CD14-positive monocyte (primary cell): ENCODE measurements at regions not wholly inside any gene's neighbourhood (a gene's known extent, or its start where the extent isn't known, plus 50 kb on each side); places are given as distances from the start of the nearest gene placed in this dataset.

Source experiments
- DNase-seq, 3 donors: peaks; one replicate each; pipeline ENCODE4 v3.0.0-alpha.2; 2011 to 2022
- H2AFZ ChIP-seq: 2 replicates; pipeline ENCODE4 v1.6.0; 2012; ENCODE audit warnings: mild to moderate bottlenecking, low read depth, low read length, inconsistent platforms; ENCODE audit not compliant: insufficient read depth, poor library complexity, severe bottlenecking
- H3K27ac ChIP-seq, 2 donors: 1 replicate in 1 of 2; 2 replicates in 1 of 2; pipeline ENCODE4 v1.5.1; 2012 to 2013; ENCODE audit warnings: low read length in 2 of 2, control low read depth in 1 of 2, inconsistent platforms in 1 of 2, low read depth in 1 of 2, mild to moderate bottlenecking in 1 of 2
- H3K27me3 ChIP-seq, 2 donors: one replicate each; pipeline versions ENCODE4 v1.6.0 to v1.6.1; 2011 to 2013; ENCODE audit warnings: low read length in 2 of 2; ENCODE audit not compliant: control insufficient read depth in 2 of 2, insufficient read depth in 2 of 2
- H3K36me3 ChIP-seq, 2 donors: replicated peaks in 1 of 2; 1 replicate in 1 of 2; 2 replicates in 1 of 2; pipeline versions ENCODE4 v1.5.1 to v1.6.1; 2012 to 2013; ENCODE audit warnings: low read length in 2 of 2, control low read depth in 1 of 2, inconsistent platforms in 1 of 2, mild to moderate bottlenecking in 1 of 2; ENCODE audit not compliant: insufficient read depth in 2 of 2, control insufficient read depth in 1 of 2
- H3K4me1 ChIP-seq, 2 donors: 1 replicate in 1 of 2; 2 replicates in 1 of 2; pipeline versions ENCODE4 v1.5.1 to v1.6.1; 2012 to 2013; ENCODE audit warnings: low read length in 2 of 2, control low read depth in 1 of 2, inconsistent platforms in 1 of 2, mild to moderate bottlenecking in 1 of 2, moderate library complexity in 1 of 2; ENCODE audit not compliant: insufficient read depth in 2 of 2, control insufficient read depth in 1 of 2
- H3K4me2 ChIP-seq: replicated peaks from 2 replicates; pipeline ENCODE3; 2012; ENCODE audit warnings: low read length, moderate library complexity, mild to moderate bottlenecking; ENCODE audit not compliant: poor library complexity, severe bottlenecking; ENCODE audit errors: extremely low read depth
- H3K4me3 ChIP-seq, 3 experiments: fragments of 200-600 bp in 1 of 3; sonication (generic) in 1 of 3; replicated peaks in 1 of 3; 1 replicate in 2 of 3; 2 replicates in 1 of 3; pipeline ENCODE4 v1.5.1; 2011 to 2013; ENCODE audit warnings: low read length in 3 of 3, mild to moderate bottlenecking in 3 of 3, control low read depth in 2 of 3, low read depth in 2 of 3, inconsistent platforms in 1 of 3, moderate library complexity in 1 of 3
- H3K79me2 ChIP-seq: 2 replicates; pipeline ENCODE4 v1.6.0; 2012; ENCODE audit warnings: mild to moderate bottlenecking, control low read depth, inconsistent platforms, low read length, moderate library complexity; ENCODE audit not compliant: insufficient read depth
- H3K9ac ChIP-seq: 2 replicates; pipeline ENCODE4 v1.6.0; 2017; ENCODE audit warnings: low read length, mild to moderate bottlenecking; ENCODE audit not compliant: insufficient read depth, poor library complexity, severe bottlenecking
- H3K9me3 ChIP-seq, 2 donors: replicated peaks in 1 of 2; 1 replicate in 1 of 2; 2 replicates in 1 of 2; pipeline versions ENCODE4 v1.5.1 to v1.6.1; 2012 to 2013; ENCODE audit warnings: low read length in 2 of 2, control low read depth in 1 of 2; ENCODE audit not compliant: control insufficient read depth in 1 of 2, insufficient read depth in 1 of 2
- H4K20me1 ChIP-seq: 2 replicates; pipeline ENCODE4 v1.6.0; 2012; ENCODE audit warnings: mild to moderate bottlenecking, low read length, control low read depth, moderate library complexity; ENCODE audit not compliant: insufficient read depth
- H3K27ac Mint-ChIP-seq, 7 donors: one replicate each; pipeline ENCODE4 v1.8.0; 2020; ENCODE audit warnings: mild to moderate bottlenecking in 7 of 7, mixed read lengths in 7 of 7, moderate library complexity in 6 of 7, inconsistent platforms in 2 of 7
- H3K27me3 Mint-ChIP-seq, 3 donors: one replicate each; pipeline ENCODE4 v1.8.0; 2021 to 2022; ENCODE audit warnings: low read depth in 3 of 3, mild to moderate bottlenecking in 3 of 3, mixed read lengths in 3 of 3, moderate library complexity in 3 of 3, inconsistent platforms in 1 of 3
- H3K36me3 Mint-ChIP-seq, 2 donors: one replicate each; pipeline ENCODE4 v1.8.0; 2020; ENCODE audit warnings: mixed read lengths in 2 of 2, inconsistent platforms in 1 of 2, mild to moderate bottlenecking in 1 of 2
- H3K4me1 Mint-ChIP-seq: one replicate; pipeline ENCODE4 v1.8.0; 2020; ENCODE audit warnings: mild to moderate bottlenecking, mixed read lengths
- H3K4me3 Mint-ChIP-seq, 2 donors: one replicate each; pipeline ENCODE4 v1.8.0; 2020; ENCODE audit warnings: mild to moderate bottlenecking in 2 of 2, mixed read lengths in 2 of 2, moderate library complexity in 1 of 2
- H3K9me3 Mint-ChIP-seq, 7 donors: one replicate each; pipeline ENCODE4 v1.8.0; 2020 to 2022; ENCODE audit warnings: mixed read lengths in 7 of 7, mild to moderate bottlenecking in 6 of 7, moderate library complexity in 6 of 7, inconsistent platforms in 2 of 7
- CTCF ChIP-seq: fragments of 200-600 bp; IDR thresholded peaks from one replicate; pipeline ENCODE4 v1.8.0; 2022; ENCODE audit warnings: antibody characterized with exemption, mild to moderate bottlenecking
- WGBS: methylation state at CpG from one replicate; pipeline ENCODE4 v1.1.5; 2013; ENCODE audit warnings: missing lambda C conversion rate; ENCODE audit not compliant: insufficient coverage; 5-methylcytosine and 5-hydroxymethylcytosine counted together
- intact Hi-C, 2 donors: fragments of 100-400 bp; cut with micrococcal nuclease; formaldehyde crosslinking; loops; one replicate each; pipeline versions ENCODE4 v1.15.0 to v1.15.1; 2023

GRCh38 chr9:131804826-131805225 is 65.0 kb upstream of the RAPGEF1 start:
- whole genome bisulfite sequencing: 65% methylated on average over 2 of the region's 3 CpGs
- peaks cover 2 to 32% (median 15%) of the 10 kb centered on the region in 3 donors for H3K27me3 Mint-ChIP-seq
- intact Hi-C loops: no loop called here

GRCh38 chr9:131803758-131804411 is 64.0 kb upstream of the RAPGEF1 start:
- Histone ChIP-seq H2AFZ (no peak overlapping the region), H3K9me3 (no peaks in the 10 kb centered on the region), H3K27ac (no peak overlapping the region), H3K79me2 (no peaks in the 10 kb centered on the region), H3K27me3 (peaks cover 0 to 5% of the 10 kb centered on the region in 2 donors), H3K4me1 (no peaks in the 10 kb centered on the region), H4K20me1 (no peaks in the 10 kb centered on the region), H3K9ac (no peak overlapping the region), H3K4me3 (no peak overlapping the region), H3K4me2 (no peak overlapping the region), H3K36me3 (no peaks in the 10 kb centered on the region)
- intact Hi-C loops: no loop called here
- no peak for DNase-seq
- H3K27me3 Mint-ChIP-seq: peaks cover 2 to 26% (median 14%) of the 10 kb centered on the region in 3 donors
- H3K36me3 Mint-ChIP-seq: no peaks in the 10 kb centered on the region
- no peak overlapping the region for H3K4me3 Mint-ChIP-seq
- no peak for TF ChIP-seq CTCF
- no peaks in the 10 kb centered on the region for H3K4me1 Mint-ChIP-seq
- WGBS: 90% methylated on average over 2 of the region's 4 CpGs
- H3K27ac Mint-ChIP-seq: no peak overlapping the region
- peaks cover 0 to 2% (median 0%) of the 10 kb centered on the region in 7 donors for H3K9me3 Mint-ChIP-seq

More at GRCh38 chr9:131804826-131805225, 65.0 kb upstream of the RAPGEF1 start:
- H3K4me3 Mint-ChIP-seq: no peak overlapping the region
- Histone ChIP-seq H3K79me2 (no peaks in the 10 kb centered on the region), H3K27ac (no peak overlapping the region), H4K20me1 (no peaks in the 10 kb centered on the region), H2AFZ (no peak overlapping the region), H3K9ac (no peak overlapping the region), H3K9me3 (no peaks in the 10 kb centered on the region), H3K36me3 (no peaks in the 10 kb centered on the region), H3K27me3 (peaks cover 0 to 5% of the 10 kb centered on the region in 2 donors), H3K4me1 (no peaks in the 10 kb centered on the region), H3K4me3 (no peak overlapping the region), H3K4me2 (no peak overlapping the region)
- DNase-seq: no peak
- H3K27ac Mint-ChIP-seq: no peak overlapping the region
- H3K4me1 Mint-ChIP-seq: no peaks in the 10 kb centered on the region
- H3K36me3 Mint-ChIP-seq: no peaks in the 10 kb centered on the region
- no peak for TF ChIP-seq CTCF
- H3K9me3 Mint-ChIP-seq: peaks cover 0 to 2% (median 0%) of the 10 kb centered on the region in 7 donors
